HG02610 (cell line): ENCODE measurements at regions not wholly inside any gene's neighbourhood (a gene's known extent, or its start where the extent isn't known, plus 50 kb on each side); places are given as distances from the start of the nearest gene placed in this dataset.

Experiments used
- ATAC-seq: cut with Tn5 transposase; IDR thresholded peaks from one replicate; pipeline ENCODE4 v1.9.1; 2021; ENCODE audit warnings: mild to moderate bottlenecking, moderate library complexity; ENCODE audit not compliant: unreplicated experiment

- no peak for ATAC-seq
Measured at GRCh38 chr22:48609279-48609865, 1218.3 kb downstream of the BRD1 start.

GRCh38 chr22:48607901-48608662, 1219.6 kb downstream of the BRD1 start:
- no peak for ATAC-seq

DNA sequence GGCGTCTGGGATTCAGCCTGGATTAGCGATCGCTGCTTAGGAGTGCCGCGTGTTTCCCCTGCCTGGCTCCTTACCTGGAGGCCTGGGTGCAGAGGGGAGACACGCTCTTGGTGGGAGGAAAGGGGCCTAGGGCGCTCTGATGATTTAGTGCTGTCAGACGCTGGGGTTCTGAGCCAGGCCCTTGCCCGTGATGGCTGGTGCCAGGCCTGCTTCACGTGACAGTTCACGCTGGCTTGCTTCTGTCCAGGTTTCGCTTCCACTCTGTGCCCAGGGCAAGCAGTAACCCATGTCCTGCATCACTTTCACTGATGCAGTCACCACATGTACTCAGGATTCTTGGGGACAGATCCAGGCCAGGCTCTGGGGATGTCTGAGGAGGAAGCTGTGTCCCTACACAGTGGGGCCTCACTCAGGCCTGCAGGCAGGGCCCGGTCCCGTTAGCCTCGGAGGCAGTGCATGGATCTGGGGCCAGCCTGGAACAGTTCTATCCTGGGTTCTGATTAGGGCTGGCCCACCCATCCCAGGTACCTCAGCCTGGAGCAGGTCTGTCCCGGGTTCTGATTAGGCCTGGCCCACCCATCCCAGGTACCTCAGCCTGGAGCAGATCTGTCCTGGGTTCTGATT, 1220.9 kb downstream of the BRD1 start:
- ATAC-seq = no peak

- ATAC-seq = no peak
Measured at GRCh38 chr22:48605856-48606481, 1221.7 kb downstream of the BRD1 start.

GRCh38 chr22:48605125-48605524, 1222.5 kb downstream of the BRD1 start:
- ATAC-seq = no peak

DNA sequence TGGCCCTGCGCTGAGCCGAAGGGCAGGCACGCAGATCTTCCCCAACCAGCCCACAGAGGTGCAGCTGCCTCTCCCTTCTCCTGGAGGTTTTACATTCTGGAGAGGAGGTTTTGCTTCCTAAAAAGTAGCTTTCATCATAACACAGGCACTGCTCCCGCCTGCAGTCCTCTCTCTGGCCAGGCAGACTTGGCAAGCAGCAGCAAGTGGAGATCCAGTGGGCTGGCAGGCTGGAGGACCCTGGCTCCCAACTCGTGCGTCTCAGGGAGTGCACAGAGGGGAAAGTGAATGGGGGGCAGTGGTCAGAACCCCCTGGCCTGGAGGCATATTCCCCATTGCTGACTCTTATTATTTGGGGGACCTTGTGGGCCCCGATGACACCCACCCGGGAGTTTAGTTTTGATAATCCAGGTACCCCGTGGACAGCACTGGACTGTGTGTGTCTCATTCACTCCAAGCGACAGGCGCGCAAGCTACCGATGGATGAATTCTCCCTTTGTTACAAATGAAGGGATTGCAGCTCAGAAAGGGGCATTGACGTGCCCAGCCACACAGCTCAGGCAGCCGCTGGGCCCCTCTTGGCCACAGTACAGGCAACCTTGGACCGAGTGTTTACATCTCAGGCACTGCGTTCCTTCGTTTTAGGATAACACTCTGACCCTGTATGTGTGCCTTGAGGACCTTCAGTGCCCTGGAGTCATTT, 1223.9 kb downstream of the BRD1 start:
- no peak for ATAC-seq

DNA sequence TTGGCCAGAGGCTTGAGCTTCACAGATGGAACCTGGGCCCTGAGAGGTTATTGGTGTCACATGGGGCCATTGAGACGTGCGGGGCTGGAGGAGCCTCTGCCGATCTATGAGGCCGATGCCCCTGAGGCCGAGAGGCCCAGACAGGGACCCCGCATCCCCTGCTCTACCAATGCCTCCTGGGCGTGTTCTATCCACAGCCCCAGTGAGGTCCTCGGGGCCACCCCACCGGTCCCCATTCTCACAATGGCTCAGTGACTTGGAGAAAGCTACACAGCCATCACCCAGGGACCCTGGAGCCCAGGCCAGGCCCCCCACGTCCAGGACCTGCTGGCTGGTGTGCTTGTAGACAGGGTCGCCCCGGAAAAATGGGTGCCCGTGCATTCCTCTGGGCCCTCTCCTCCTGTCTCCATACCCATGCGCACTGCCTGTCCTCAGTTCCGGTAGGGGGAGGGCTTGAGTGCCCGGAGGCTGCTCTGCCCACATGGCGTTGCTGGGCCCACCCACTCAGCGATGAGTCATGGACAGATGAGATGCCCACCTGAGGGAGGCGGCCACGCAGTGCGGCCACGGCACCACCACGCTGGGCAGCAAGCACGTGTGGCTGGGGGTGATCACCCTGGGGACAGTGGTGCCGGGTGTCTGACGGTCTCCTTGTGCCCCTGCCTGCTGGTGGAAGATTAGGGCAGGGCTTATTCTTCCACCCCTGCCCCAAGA, 1224.7 kb downstream of the BRD1 start:
- no peak for ATAC-seq

GRCh38 chr22:48600681-48601080, 1227.0 kb downstream of the BRD1 start:
- no peak for ATAC-seq

- no peak for ATAC-seq
Measured at GRCh38 chr22:48600171-48600570, 1227.5 kb downstream of the BRD1 start.

- ATAC-seq = no peak
Measured at GRCh38 chr22:48599346-48599745, 1228.3 kb downstream of the BRD1 start.

DNA sequence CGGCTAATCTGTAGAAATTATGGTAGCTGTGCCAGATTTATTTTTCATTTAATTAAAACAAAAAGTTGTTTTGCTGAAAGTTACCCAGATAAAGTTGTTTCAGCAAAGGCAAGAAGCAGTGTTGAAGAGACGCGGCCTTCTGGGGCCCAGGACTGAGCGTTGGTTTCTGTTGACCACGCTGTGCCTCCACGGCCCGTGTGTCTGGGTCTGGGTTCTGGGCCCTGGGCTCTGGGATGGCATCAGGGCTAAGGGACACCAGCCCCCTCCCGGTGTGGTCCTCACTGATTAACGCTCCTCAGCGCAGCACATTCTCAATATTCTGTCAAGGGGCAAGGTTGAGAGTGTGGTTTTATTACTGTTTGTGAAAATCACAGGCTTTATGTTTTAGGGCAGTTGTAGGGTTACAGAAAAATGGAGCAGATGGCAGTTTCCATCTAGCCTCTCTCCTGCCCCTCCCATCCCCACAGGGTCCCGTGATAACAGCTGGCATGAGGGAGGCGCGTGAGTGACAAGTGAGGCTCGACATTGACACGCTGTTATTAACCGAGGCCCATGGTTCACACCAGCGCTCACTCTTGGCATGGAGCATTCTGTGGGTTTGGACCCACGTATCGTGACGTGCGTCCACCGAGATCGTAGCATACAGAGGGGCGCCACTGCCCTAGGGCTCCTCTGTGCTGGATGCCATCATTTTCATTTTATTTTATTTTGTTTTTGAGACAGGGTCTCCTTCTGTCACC, 1231.4 kb downstream of the BRD1 start:
- no peak for ATAC-seq

GRCh38 chr22:48595511-48595905, 1232.2 kb downstream of the BRD1 start:
- no peak for ATAC-seq

DNA sequence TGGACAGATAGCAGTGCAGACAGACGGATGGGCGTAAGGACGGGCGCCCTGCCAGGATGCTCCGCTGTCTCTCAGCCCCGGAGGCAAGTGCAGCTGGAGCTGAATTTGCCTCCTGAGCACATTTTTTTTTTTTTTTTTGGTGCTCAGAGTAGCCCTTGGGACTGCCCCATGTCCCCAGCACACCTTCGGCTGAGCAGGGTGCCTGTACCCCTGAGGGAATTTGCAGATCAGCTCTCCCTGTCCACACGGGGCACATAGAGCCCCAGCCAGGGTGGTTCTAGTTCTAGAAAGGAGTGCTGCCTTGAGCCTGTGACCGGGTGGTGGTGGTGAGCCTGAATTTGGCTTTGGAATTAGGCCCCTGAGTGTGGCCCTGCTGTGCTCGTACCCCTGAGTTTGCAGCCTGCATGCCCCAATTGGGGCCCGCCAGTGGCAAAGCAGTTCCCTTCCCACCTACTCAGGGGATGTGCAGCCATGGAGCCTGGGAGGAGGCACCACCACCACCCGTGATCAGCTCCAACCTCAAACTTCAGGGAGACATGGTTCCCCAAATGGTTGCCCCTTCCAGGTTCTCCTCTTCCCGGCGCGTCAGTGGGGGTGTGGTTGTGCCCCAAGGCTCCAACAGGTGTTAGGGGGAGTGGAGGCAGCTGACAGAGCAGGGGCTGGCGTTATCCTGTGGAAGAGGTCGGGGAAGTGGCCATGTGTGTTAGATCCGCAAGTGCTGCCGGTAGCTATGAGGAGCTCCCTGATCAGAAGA, 1232.7 kb downstream of the BRD1 start:
- ATAC-seq = no peak

DNA sequence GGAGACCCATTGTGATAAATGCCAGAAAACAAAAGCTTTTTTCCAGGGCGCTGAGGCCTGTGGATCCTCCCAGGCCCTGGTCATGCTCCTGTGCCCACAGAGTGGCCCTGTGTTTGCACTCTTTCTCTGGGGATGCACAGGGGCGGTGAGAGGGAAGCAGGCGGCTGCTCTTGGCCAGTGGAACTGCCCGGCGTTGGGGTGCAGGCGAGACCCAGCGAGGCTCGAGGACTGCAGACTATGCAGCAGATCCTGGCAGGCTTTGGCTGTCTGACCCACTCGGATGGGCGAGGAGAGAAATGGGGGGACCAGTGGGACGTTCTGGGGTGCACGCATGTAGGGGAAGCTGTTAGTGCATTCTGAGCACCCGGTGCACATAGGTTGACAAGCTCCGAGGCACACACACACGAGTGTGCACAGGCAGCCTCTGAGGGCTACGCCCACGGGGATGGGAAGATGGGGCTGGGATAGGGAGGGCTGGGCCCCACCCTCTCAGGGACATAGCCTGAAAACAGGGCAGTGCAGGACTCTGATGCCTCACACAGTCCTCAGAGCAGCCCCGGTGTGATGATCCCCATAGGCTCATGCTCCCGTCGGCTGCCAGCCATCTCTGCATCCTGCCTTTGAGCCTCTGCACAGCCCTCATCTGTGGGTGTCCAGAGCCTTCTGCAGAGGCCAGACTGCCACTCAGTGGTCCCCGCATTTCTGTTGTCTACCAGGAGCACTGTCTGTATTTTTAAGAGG, 1233.5 kb downstream of the BRD1 start:
- ATAC-seq = no peak

DNA sequence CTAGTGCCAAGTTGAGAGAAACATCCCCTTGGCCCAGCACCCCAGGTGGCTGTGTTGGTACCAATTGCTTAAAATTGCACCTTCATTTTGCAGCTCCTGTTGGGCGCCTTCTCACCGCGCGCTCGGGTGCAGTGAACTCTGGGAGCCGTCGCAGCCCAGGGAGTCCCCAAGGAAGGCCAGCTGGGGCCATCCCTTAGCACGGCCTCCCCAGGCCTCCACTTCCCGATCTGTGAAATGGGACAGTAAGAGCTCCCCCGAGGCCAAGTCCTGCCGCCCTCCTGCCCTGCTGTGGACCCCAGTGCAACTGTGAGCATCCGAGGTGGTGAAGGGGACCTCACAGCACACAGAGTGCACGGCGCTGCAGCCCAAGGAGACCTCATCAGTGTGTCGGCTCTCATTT, 1234.1 kb downstream of the BRD1 start:
- ATAC-seq = no peak

DNA sequence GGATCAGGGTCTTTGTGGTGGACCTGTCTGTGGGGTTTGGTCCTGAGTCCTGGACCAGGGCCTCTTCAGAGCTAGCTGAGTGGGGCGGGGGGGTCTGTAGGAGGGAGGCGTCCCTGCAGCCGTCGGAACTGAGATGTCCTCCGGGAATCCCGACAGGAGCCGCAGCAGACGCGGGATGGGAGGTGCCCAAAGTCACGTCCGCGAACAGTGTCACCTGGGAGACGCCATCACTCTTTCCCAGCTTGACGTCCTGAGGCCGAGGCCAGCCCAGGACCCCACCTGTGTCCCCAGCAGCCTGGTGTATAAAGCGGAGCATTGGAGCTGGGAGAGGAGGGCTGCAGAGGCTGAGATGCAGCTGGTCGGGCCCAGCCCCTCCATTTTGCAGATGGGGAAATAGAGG, 1234.7 kb downstream of the BRD1 start:
- ATAC-seq = no peak

- ATAC-seq = no peak
Measured at GRCh38 chr22:48592488-48592887, 1235.2 kb downstream of the BRD1 start.

DNA sequence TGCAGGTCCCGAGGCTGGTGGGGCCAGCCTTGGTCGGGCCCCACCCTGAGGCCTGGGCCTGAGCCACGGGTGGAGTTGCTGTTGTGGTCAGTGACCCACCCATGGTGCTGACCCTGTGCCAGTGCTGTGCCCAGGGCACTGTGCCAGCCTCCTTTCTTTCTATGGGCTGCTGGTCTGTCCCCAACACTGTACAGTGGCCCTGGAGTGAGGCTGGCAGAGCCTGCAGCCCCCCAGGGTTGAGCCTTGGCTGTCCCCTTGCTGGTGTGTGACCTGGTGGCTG, 1235.7 kb downstream of the BRD1 start:
- ATAC-seq = no peak
